WI38 (cell line): ENCODE measurements at regions not wholly inside any gene's neighbourhood (a gene's known extent, or its start where the extent isn't known, plus 50 kb on each side); places are given as distances from the start of the nearest gene placed in this dataset.

Experiments
- H3K4me3 ChIP-seq: 2 replicates; pipeline ENCODE4 v1.5.1; 2011; ENCODE audit warnings: low read depth, mild to moderate bottlenecking, control low read depth, low read length
- TF ChIP-seq, protein P1 (sequence below): IDR thresholded peaks from 2 replicates; pipeline ENCODE4 v1.5.1; 2012; ENCODE audit warnings: low read depth, mild to moderate bottlenecking, control low read depth, low read length

GRCh38 chr16:35391328-35391727 lies 1931.9 kb downstream of the TP53TG3F start:
- TF ChIP-seq, protein P1, sequence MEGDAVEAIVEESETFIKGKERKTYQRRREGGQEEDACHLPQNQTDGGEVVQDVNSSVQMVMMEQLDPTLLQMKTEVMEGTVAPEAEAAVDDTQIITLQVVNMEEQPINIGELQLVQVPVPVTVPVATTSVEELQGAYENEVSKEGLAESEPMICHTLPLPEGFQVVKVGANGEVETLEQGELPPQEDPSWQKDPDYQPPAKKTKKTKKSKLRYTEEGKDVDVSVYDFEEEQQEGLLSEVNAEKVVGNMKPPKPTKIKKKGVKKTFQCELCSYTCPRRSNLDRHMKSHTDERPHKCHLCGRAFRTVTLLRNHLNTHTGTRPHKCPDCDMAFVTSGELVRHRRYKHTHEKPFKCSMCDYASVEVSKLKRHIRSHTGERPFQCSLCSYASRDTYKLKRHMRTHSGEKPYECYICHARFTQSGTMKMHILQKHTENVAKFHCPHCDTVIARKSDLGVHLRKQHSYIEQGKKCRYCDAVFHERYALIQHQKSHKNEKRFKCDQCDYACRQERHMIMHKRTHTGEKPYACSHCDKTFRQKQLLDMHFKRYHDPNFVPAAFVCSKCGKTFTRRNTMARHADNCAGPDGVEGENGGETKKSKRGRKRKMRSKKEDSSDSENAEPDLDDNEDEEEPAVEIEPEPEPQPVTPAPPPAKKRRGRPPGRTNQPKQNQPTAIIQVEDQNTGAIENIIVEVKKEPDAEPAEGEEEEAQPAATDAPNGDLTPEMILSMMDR = peak; percentile 53

DNA sequence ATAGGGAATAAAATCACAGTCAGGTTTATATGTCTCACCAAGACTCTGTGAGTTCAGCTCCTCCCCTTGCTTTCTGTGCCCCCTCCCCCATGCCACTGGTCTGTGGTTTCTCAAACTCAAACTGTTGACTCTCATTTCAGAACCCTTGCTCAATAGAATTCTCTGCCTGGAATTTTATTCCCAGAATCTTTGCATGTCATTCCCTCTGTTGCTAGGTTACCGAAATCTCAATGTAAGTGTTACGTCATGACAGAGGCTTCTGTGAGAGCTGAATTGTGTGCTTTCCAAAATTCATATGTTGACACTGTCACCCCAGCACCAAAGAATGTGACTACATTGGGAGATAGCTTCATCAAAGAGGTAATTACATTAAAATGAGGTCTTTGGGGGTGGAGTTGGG lies 1938.8 kb downstream of the TP53TG3F start:
- no peak overlapping the region for H3K4me3 ChIP-seq
- TF ChIP-seq, protein P1 = no peak

More at GRCh38 chr16:35391328-35391727, 1931.9 kb downstream of the TP53TG3F start:
- H3K4me3 ChIP-seq = no peak overlapping the region

- TF ChIP-seq, protein P1 = no peak
- no peak overlapping the region for H3K4me3 ChIP-seq
These were observed 1939.7 kb downstream of the TP53TG3F start for GRCh38 chr16:35399133-35399532.

DNA sequence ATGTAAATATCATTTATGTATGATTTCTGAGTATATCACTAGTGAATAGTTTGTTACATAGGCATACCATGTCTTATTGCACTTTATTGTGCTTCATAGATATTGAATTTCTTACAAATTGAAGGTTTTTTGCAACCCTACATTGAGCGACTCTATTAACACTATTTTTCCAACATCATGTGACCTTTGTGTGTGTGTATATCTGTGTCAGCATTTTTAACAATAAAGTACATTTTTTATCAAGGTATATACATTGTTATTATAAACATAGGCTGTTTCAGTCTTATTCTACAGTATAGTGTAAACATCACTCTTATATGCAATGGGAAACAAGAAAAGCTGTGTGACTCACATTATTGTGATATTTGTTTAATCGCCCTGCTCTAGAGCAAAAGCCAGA lies 1944.9 kb downstream of the TP53TG3F start:
- TF ChIP-seq, protein P1 = no peak
- no peak overlapping the region for H3K4me3 ChIP-seq

GRCh38 chr16:35405526-35405925 lies 1946.1 kb downstream of the TP53TG3F start:
- TF ChIP-seq, protein P1 = no peak
- no peak overlapping the region for H3K4me3 ChIP-seq

DNA sequence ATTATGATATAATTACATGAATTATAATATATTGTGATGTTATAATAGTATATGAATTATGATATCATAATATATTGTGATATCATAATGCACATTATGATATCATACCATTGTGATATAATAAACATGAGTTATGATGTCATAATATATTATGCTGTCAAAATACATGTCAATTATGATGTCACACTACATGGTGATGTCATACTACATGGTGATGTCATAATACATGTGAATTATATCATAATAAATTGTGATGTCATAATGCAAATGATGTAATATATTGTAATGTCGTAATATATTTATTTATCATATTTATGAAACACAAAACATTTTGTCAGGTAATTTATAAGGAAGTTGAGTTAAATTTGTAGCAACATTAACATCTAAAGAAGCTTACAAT lies 1950.1 kb downstream of the TP53TG3F start:
- TF ChIP-seq, protein P1 = no peak
- H3K4me3 ChIP-seq = no peak overlapping the region

- no peak overlapping the region for H3K4me3 ChIP-seq
- TF ChIP-seq, protein P1 = no peak
These were observed 1951.0 kb downstream of the TP53TG3F start for GRCh38 chr16:35410438-35410837.
